ENCODE measurements at regions not wholly inside any gene's neighbourhood (a gene's known extent, or its start where the extent isn't known, plus 50 kb on each side); places are given as distances from the start of the nearest gene placed in this dataset.

DNA sequence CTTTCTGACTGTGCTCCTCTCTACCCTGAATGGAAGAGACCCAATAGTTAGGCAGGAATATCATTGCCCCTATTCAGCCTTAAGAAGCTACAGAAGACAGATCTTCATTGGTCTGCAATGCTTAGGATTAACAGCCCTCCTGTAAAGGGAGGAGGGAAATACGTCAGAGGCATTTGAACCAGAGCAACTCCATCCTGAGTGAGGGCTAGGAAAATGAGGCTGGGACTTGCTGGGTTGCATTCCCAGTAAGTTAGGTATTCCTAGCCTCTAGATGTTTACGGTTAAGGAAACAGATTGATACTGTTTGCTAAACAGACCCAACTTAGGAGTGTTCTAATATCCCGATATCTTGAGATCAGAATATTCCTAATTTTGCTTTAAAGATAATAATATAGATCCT lies 63.5 kb downstream of the PCDH18 start:
- TF ChIP-seq, protein P1, sequence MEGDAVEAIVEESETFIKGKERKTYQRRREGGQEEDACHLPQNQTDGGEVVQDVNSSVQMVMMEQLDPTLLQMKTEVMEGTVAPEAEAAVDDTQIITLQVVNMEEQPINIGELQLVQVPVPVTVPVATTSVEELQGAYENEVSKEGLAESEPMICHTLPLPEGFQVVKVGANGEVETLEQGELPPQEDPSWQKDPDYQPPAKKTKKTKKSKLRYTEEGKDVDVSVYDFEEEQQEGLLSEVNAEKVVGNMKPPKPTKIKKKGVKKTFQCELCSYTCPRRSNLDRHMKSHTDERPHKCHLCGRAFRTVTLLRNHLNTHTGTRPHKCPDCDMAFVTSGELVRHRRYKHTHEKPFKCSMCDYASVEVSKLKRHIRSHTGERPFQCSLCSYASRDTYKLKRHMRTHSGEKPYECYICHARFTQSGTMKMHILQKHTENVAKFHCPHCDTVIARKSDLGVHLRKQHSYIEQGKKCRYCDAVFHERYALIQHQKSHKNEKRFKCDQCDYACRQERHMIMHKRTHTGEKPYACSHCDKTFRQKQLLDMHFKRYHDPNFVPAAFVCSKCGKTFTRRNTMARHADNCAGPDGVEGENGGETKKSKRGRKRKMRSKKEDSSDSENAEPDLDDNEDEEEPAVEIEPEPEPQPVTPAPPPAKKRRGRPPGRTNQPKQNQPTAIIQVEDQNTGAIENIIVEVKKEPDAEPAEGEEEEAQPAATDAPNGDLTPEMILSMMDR (IDR thresholded peaks at IDR 0.05): no peak
- TF ChIP-seq EZH2 (IDR thresholded peaks at IDR 0.05): no peak
- TF ChIP-seq EZH2phosphoT487 (IDR thresholded peaks at IDR 0.05): no peak
